Stomach (tissue), 4 donors: ENCODE measurements at regions not wholly inside any gene's neighbourhood (a gene's known extent, or its start where the extent isn't known, plus 50 kb on each side); places are given as distances from the start of the nearest gene placed in this dataset.

ENCODE experiments used
- CTCF ChIP-seq, 7 experiments: fragments of 450-650 bp in 4 of 7; fragments of 200-600 bp in 3 of 7; sonication (generic) in 3 of 7; IDR thresholded peaks; one replicate each; pipeline ENCODE4 v1.5.1; 2016 to 2019; ENCODE audit warnings: antibody characterized with exemption in 7 of 7, control low read depth in 2 of 7, mild to moderate bottlenecking in 1 of 7
- EP300 ChIP-seq: sonication (generic); formaldehyde crosslinking; IDR thresholded peaks from one replicate; pipeline ENCODE4 v1.6.1; 2017; ENCODE audit warnings: antibody characterized with exemption
- POLR2A ChIP-seq, 4 donors: fragments of 450-650 bp; IDR thresholded peaks; one replicate each; pipeline ENCODE4 v1.6.1; 2016; ENCODE audit warnings: antibody characterized with exemption in 4 of 4, control low read depth in 2 of 4, mild to moderate bottlenecking in 1 of 4, moderate library complexity in 1 of 4

- no peak for TF ChIP-seq POLR2A (IDR thresholded peaks at IDR 0.05)
- TF ChIP-seq CTCF (IDR thresholded peaks at IDR 0.05) = no peak
- no peak for TF ChIP-seq EP300
Measured at GRCh38 chr3:127475975-127476705, 114.4 kb downstream of the TPRA1 start.
